ENCODE measurements at regions not wholly inside any gene's neighbourhood (a gene's known extent, or its start where the extent isn't known, plus 50 kb on each side); places are given as distances from the start of the nearest gene placed in this dataset.

GRCh38 chr4:56282004-56282403 lies 105.3 kb downstream of the AASDH start:
- no peak for ATAC-seq
- no peak for TF ChIP-seq ZFP3 (CRISPR knock-in tag; IDR thresholded peaks at IDR 0.05)
- TF ChIP-seq TOX (CRISPR knock-in tag; IDR thresholded peaks at IDR 0.05; ENCODE audit: borderline replicate concordance) = no peak
- TF ChIP-seq ZNF8 (CRISPR knock-in tag; IDR thresholded peaks at IDR 0.05) = no peak
- no peak for TF ChIP-seq ARNTL (CRISPR knock-in tag; IDR thresholded peaks at IDR 0.05; ENCODE audit: borderline replicate concordance, low read depth)

- ATAC-seq = no peak
- TF ChIP-seq RARB (CRISPR knock-in tag; IDR thresholded peaks at IDR 0.05) = no peak
- TF ChIP-seq ESRRG (CRISPR knock-in tag; IDR thresholded peaks at IDR 0.05) = no peak
- no peak for TF ChIP-seq PPARA (CRISPR knock-in tag; IDR thresholded peaks at IDR 0.05; ENCODE audit: borderline replicate concordance)
Observed at GRCh38 chr4:56276547-56276946, 110.7 kb downstream of the AASDH start.

- no peak for ATAC-seq
Observed at GRCh38 chr4:56273391-56273790, 113.9 kb downstream of the AASDH start.

GRCh38 chr4:56272927-56273326 lies 114.4 kb downstream of the AASDH start:
- no peak for ATAC-seq
- TF ChIP-seq ZC3H10 (CRISPR knock-in tag; IDR thresholded peaks at IDR 0.05) (no peak), PATZ1 (CRISPR knock-in tag; IDR thresholded peaks at IDR 0.05; ENCODE audit: borderline replicate concordance) (no peak), GLIS3 (CRISPR knock-in tag; IDR thresholded peaks at IDR 0.05) (no peak), PPARA (CRISPR knock-in tag; IDR thresholded peaks at IDR 0.05; ENCODE audit: borderline replicate concordance) (no peak), ARNTL (CRISPR knock-in tag; IDR thresholded peaks at IDR 0.05; ENCODE audit: borderline replicate concordance, low read depth) (no peak), ZNF8 (CRISPR knock-in tag; IDR thresholded peaks at IDR 0.05) (no peak), ZFP30 (CRISPR knock-in tag; IDR thresholded peaks at IDR 0.05) (no peak), CSDC2 (CRISPR knock-in tag; IDR thresholded peaks at IDR 0.05) (no peak), ESRRG (CRISPR knock-in tag; IDR thresholded peaks at IDR 0.05) (no peak), ZFP3 (CRISPR knock-in tag; IDR thresholded peaks at IDR 0.05) (no peak), CSRNP3 (CRISPR knock-in tag; IDR thresholded peaks at IDR 0.05) (no peak)

More at GRCh38 chr4:56273391-56273790, 113.9 kb downstream of the AASDH start:
- TF ChIP-seq ZC3H10 (CRISPR knock-in tag; IDR thresholded peaks at IDR 0.05) = no peak
- TF ChIP-seq ARNTL (CRISPR knock-in tag; IDR thresholded peaks at IDR 0.05; ENCODE audit: borderline replicate concordance, low read depth) = no peak
- no peak for TF ChIP-seq CSRNP3 (CRISPR knock-in tag; IDR thresholded peaks at IDR 0.05)
- TF ChIP-seq OSR1 (CRISPR knock-in tag; IDR thresholded peaks at IDR 0.05) = no peak

- ATAC-seq = no peak
- TF ChIP-seq OSR1 (CRISPR knock-in tag; IDR thresholded peaks at IDR 0.05) = no peak
- no peak for TF ChIP-seq ZNF70 (CRISPR knock-in tag; IDR thresholded peaks at IDR 0.05)
- no peak for TF ChIP-seq CREB5 (CRISPR knock-in tag; IDR thresholded peaks at IDR 0.05; ENCODE audit: low read depth)
- no peak for TF ChIP-seq ZNF565 (CRISPR knock-in tag; conservative IDR thresholded peaks at IDR 0.05; ENCODE audit: low read depth)
- no peak for TF ChIP-seq ZFP3 (CRISPR knock-in tag; IDR thresholded peaks at IDR 0.05)
- no peak for TF ChIP-seq PPARA (CRISPR knock-in tag; IDR thresholded peaks at IDR 0.05; ENCODE audit: borderline replicate concordance)
- TF ChIP-seq RARB (CRISPR knock-in tag; IDR thresholded peaks at IDR 0.05) = no peak
- no peak for TF ChIP-seq ESRRG (CRISPR knock-in tag; IDR thresholded peaks at IDR 0.05)
- TF ChIP-seq ZC3H10 (CRISPR knock-in tag; IDR thresholded peaks at IDR 0.05) = no peak
- TF ChIP-seq TSHZ2 (CRISPR knock-in tag; IDR thresholded peaks at IDR 0.05) = no peak
- TF ChIP-seq ISL1 (CRISPR knock-in tag; IDR thresholded peaks at IDR 0.05) = no peak
Observed at GRCh38 chr4:56272003-56272402, 115.3 kb downstream of the AASDH start.
